Activated CD4-positive, alpha-beta T cell treated with anti-CD3 and anti-CD28 coated beads for 1 hour (primary cell): ENCODE measurements at regions not wholly inside any gene's neighbourhood (a gene's known extent, or its start where the extent isn't known, plus 50 kb on each side); places are given as distances from the start of the nearest gene placed in this dataset.

Source experiments
- DNase-seq: peaks from one replicate; pipeline ENCODE4 v3.0.0-alpha.2; 2020

DNA sequence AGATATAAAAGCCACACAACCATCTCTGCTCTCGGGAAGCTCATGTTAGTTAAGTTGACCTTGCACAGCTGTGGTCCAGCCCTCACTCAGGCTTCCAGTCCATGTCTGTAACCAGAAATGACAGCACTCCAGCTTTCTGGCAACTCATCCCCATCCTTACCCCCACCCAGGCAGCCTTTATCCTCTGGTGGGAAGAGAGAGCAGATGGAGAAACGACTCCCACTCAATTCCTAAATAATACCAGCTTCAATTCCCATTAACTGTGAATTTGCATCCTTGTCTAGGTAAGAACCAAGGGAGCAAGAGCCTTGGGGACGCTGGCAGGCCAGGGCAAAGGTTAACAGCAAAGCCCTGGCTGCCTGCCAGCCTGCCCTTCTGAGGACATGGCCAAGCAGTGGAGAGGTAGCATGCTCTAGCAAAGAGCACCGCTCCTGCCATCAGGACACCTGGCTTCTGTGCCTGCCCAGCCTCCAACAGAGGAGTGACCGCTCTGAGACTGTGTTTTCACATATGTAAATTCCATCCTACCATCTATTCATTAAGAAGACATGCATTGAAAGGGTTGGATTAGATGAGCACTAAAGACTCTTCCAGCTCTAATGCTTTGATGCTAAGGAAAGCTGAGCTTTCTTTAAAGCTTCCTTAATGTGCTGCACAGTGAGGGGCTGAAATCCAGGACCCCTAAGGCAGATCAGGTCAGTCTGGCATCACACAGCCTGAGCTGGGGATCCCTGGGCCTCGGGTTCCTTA is 236.1 kb downstream of the GRIN2B start:
- DNase-seq: no peak

- no peak for DNase-seq
Observed at GRCh38 chr12:13744561-13744960, 236.8 kb downstream of the GRIN2B start.

GRCh38 chr12:13740149-13740545 is 241.3 kb downstream of the GRIN2B start:
- DNase-seq: no peak

DNA sequence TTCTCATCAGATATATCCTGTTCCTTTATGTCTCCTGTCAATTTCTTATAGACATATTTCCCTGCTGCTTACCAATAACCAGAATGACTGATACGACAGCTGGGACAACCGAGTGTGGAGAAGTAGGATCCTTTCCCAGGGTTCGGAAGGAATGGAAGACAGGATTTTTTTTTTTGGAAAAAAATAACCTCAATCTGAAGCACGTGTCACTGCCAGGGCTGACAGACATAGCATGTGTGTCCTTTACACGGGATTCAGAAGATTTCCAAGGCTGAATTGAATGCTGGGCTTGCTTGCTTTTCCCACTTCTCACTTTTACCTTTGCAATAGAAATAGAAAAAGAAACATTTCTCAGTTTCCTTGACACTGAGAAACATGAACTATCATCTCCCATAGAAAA is 245.7 kb downstream of the GRIN2B start:
- no peak for DNase-seq

- no peak for DNase-seq
Observed at GRCh38 chr12:13734584-13735152, 246.7 kb downstream of the GRIN2B start.

- DNase-seq: no peak
Observed at GRCh38 chr12:13727707-13728195, 253.7 kb downstream of the GRIN2B start.

DNA sequence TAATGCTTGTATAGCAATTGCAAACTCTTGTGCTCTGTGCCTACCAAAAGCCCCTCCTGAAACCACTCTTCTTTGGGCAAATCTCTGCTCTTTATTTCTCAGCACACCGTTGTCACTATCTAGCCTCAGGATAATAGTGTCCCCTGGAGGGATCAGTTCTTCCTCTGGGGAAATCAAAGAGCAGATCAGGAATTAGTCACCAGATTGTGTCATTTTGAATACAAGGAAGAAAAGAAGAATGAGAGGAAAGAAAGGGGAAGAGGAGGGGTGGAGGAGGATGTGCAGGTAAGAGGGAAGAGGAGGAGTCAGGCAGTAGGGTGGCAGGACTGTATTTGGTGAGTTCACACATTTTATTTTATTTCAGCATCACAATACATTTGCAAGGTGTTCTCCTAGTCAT is 256.4 kb downstream of the GRIN2B start:
- no peak for DNase-seq

DNA sequence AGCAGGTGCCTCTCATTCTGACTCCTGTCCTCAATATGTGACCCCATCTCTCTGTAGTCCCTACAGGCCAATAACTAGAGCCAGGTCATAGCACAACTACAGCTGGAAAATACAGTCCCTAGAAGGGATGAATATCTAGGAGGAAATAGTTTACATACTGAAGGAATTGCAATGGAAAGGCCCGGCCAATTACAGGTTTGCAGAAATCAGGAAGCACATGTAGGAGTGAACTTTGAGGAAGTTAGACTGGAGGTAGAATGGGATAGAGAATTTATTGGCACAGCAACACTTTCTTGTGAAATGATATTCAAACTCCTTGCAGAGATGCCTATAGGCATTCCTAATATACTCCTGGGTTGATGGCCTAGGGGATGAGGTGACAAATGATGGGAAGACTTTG is 257.3 kb downstream of the GRIN2B start:
- DNase-seq: no peak

DNA sequence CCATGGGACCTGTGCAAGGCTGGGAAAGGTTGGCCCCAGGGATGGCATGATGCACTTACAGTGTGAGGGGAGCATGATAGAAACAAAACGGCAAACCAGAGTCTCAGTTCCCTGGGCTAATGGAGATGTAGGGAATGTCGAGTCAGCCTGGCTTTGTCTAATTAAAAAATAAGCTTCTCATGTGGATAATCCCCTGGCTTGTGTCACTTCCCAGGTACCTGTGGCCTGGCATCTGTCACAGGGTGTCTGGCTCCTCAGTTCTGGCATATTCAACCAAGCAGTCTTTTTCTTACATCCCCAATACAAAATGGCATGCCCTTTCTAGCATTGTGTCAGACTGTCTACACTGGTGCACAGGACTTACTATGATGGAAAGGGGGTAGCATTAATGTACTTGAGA is 261.4 kb downstream of the GRIN2B start:
- DNase-seq: no peak

DNA sequence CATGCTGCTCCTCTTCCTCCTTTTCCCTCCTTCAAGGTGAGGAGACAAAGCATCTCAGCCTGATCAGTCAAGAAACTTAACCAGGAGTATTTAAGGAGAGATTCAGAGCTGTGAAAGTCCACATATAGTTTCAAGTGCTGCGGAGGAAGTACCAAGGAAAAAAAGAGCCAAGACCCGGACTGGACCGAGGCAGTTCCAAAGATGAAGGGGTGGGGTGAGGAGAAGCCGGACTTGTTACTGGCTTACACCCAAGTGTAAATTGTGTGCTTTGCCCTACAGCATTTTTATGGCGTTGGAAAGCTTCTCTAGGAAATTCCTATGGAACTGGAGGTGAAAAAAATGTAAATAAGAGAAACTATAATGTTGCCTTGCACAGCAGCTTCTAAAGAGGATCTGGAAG is 263.1 kb downstream of the GRIN2B start:
- no peak for DNase-seq

- DNase-seq: no peak
Observed at GRCh38 chr12:13716119-13716518, 265.3 kb downstream of the GRIN2B start.

- no peak for DNase-seq
Observed at GRCh38 chr12:13713556-13714410, 267.6 kb downstream of the GRIN2B start.

- no peak for DNase-seq
Observed at GRCh38 chr12:13707829-13708228, 273.6 kb downstream of the GRIN2B start.

DNA sequence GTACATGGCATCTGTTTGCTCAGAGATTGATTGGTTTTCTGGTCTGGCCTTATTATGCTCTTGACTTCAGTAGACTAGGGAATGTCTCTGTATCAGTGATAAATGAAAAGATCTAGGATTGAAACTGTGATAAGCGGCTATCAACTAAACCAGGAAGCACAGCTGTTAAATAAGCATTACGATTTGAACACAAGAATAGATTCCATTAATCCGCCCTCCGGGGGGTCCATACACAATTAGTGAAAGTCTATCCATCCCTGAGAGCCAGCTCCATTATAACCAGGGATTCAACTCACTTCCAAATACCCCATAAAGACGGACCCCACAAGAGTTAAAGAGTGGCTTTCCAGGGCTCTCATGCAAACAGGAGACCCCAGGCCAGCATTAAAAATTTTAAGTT is 279.0 kb downstream of the GRIN2B start:
- no peak for DNase-seq

- DNase-seq: no peak
Observed at GRCh38 chr12:13701502-13701901, 279.9 kb downstream of the GRIN2B start.

GRCh38 chr12:13697973-13698372 is 283.4 kb downstream of the GRIN2B start:
- DNase-seq: no peak

DNA sequence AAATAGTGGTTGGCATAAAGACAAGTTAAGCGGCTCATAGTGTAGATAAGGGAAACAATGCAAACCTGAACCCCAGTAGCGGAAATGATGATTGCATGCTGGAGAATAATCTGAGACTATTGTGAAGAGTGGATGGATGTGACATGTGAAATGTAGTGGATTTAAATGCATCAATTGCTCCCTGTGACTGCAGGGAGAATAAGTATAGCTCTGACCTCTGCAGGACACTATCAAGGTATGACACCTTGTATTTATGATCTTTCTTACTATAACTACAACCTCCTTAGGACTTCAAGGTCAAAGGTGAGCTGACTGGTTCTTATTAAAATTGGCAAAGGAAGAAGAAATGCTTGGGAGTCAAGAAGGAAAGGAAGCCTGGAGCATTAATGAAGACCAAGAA is 285.6 kb downstream of the GRIN2B start:
- DNase-seq: no peak

DNA sequence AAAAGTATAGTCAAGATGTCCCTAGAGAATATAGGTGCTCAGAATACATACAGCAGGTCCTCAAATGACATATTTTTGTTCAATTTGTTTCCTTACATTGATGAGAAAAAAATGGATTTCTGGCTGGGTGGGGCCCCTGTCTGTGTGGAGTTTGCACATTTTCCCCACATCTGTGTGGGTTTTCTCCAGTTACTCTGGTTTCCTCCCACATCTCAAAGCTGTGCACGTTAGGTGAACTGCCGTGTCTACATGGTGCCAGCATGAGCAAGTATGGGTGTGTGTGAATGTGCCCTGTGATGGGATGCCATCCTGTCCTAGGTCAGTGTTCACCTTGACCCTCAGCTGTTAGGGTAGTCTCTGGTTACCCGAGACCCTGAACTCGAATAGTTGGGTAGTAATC is 289.1 kb downstream of the GRIN2B start:
- no peak for DNase-seq

DNA sequence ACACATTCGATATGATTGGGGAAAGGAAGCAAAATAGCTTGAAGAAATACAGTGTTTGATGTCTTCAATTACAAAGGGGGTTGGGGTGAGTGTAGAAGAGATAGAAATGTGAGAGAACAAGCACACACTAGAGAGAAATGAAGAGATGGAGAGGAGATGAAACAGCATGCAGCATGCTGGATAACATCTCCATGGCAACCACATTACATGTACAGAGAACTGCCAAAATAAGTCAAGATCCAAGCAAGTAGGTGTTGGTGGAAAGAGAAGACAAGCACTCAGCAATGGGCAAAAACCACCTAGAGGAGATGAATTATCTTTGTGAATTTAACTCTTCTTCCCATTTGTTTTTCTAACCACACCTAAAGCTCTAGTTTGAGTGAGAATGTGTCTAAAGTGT is 289.8 kb downstream of the GRIN2B start:
- no peak for DNase-seq

DNA sequence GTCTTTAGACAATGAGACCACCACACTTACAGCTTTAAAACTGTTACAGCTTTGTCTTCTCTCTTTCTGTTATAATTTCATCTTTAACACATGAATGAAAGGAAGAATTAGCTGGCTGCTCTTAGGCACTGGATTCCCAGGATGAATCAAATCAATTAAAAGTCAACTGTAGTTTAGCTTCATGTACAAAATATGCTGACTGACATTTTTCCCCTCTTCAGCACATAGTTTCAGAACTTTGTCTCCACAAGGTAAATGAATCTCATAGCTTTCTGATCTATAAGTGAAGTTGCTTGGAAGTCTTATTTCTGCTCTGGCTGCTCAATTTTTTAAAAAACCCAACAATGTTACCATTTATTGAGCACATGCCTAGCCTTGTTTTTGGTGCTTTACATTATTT is 293.8 kb downstream of the GRIN2B start:
- DNase-seq: no peak

DNA sequence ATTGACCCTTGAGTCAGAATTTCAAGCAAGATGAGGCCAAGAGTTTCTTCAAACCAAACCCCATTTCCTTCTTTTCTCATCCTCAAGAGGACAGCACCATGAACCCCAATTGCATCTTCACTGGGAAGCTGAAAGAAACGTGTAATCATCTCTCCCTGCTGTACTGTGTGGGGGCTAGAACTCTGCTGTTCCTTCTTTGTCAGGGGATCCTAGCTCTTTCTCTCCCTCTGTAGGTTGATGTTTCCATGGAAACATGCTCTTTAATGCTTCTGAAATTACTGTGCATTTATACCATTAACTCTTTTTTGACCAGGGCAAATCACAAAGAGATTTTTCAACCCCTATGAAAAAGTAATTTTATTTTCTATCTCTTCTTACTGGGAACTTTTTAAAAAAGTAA is 295.1 kb downstream of the GRIN2B start:
- DNase-seq: no peak

DNA sequence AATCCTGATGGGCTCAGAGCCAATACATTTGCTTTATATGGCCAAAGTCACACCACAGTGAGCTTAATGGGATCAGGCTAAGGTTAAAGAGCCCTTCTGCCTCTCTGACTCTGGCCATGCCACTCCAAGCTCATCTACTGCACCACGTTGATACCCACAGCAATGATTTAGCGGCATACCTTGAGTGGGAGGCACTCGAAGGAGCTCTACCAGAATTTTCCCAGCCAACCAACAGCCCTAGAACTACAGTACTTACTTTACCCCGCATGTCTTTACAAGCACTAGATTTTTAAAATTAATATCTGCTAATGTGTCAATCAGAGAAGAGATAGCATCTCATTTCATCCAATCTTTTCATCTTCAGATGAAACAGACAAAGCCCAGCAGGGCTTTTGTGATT is 300.5 kb downstream of the GRIN2B start:
- no peak for DNase-seq

- DNase-seq: no peak
Observed at GRCh38 chr12:13676880-13677279, 304.5 kb downstream of the GRIN2B start.

GRCh38 chr12:13670285-13670866 is 311.0 kb downstream of the GRIN2B start:
- no peak for DNase-seq
